CD4-positive, alpha-beta T cell (primary cell): ENCODE measurements at regions not wholly inside any gene's neighbourhood (a gene's known extent, or its start where the extent isn't known, plus 50 kb on each side); places are given as distances from the start of the nearest gene placed in this dataset.

Experiments
- ATAC-seq: fragments of 200-7000 bp; cut with Tn5 transposase; one replicate; pipeline ENCODE4 v1.10.0; 2022; ENCODE audit warnings: mild to moderate bottlenecking; ENCODE audit not compliant: poor library complexity
- CTCF ChIA-PET: fragments of 350-600 bp; sonication (Branson Sonifier 250); formaldehyde crosslinking; loops from one replicate; lab custom pipeline; 2021; ENCODE audit warnings: antibody characterized with exemption, inconsistent platforms; lab: Charles Lee
- POLR2A ChIA-PET: fragments of 350-600 bp; sonication (Branson Sonifier 250); formaldehyde crosslinking; loops from one replicate; lab custom pipeline; 2021; ENCODE audit warnings: antibody characterized with exemption, inconsistent platforms; lab: Charles Lee
- DNase-seq, 14 experiments: peaks; one replicate each; pipeline ENCODE4 v3.0.0-alpha.2; 2013 to 2020; ENCODE audit warnings: mixed read lengths in 2 of 14
- H3K27ac ChIP-seq, 2 donors: one replicate each; pipeline versions ENCODE4 v1.5.1 to v1.7.0; 2013; ENCODE audit warnings: low read length in 2 of 2, low read depth in 1 of 2, mild to moderate bottlenecking in 1 of 2
- H3K27me3 ChIP-seq, 2 experiments: 1 replicate in 1 of 2; 2 replicates in 1 of 2; pipeline versions ENCODE4 v1.6.1 to v1.7.0; 2013; ENCODE audit warnings: low read length in 2 of 2, control low read depth in 1 of 2, mild to moderate bottlenecking in 1 of 2, moderate library complexity in 1 of 2; ENCODE audit not compliant: insufficient read depth in 2 of 2, control insufficient read depth in 1 of 2
- H3K36me3 ChIP-seq: one replicate; pipeline ENCODE4 v1.6.1; 2013; ENCODE audit warnings: low read length, control low read depth; ENCODE audit not compliant: insufficient read depth
- H3K4me1 ChIP-seq: one replicate; pipeline ENCODE4 v1.6.1; 2013; ENCODE audit warnings: low read length, control low read depth; ENCODE audit not compliant: insufficient read depth
- H3K4me3 ChIP-seq: one replicate; pipeline ENCODE4 v1.5.1; 2013; ENCODE audit warnings: mild to moderate bottlenecking, low read length, moderate library complexity
- H3K9me3 ChIP-seq, 2 experiments: 1 replicate in 1 of 2; 2 replicates in 1 of 2; pipeline versions ENCODE4 v1.6.1 to v1.7.0; 2013; ENCODE audit warnings: low read length in 2 of 2, mild to moderate bottlenecking in 2 of 2, control low read depth in 1 of 2, moderate library complexity in 1 of 2; ENCODE audit not compliant: control insufficient read depth in 1 of 2, insufficient read depth in 1 of 2
- H3K27ac Mint-ChIP-seq: one replicate; pipeline ENCODE4 v1.8.0; 2020; ENCODE audit warnings: mixed read lengths
- H3K27me3 Mint-ChIP-seq: one replicate; pipeline ENCODE4 v1.8.0; 2021; ENCODE audit warnings: mixed read lengths
- H3K36me3 Mint-ChIP-seq: one replicate; pipeline ENCODE4 v1.8.0; 2021; ENCODE audit warnings: low read depth, mixed read lengths
- H3K4me1 Mint-ChIP-seq: one replicate; pipeline ENCODE4 v1.8.0; 2021; ENCODE audit warnings: low read depth, mixed read lengths
- H3K4me3 Mint-ChIP-seq: one replicate; pipeline ENCODE4 v1.8.0; 2020; ENCODE audit warnings: mild to moderate bottlenecking, mixed read lengths
- H3K9me3 Mint-ChIP-seq: one replicate; pipeline ENCODE4 v1.8.0; 2020; ENCODE audit warnings: mixed read lengths
- CTCF ChIP-seq: fragments of 200-600 bp; IDR thresholded peaks from one replicate; pipeline ENCODE4 v1.8.0; 2022; ENCODE audit warnings: antibody characterized with exemption, mild to moderate bottlenecking
- intact Hi-C, 2 experiments: fragments of 100-400 bp; cut with DNase I in 1 of 2; cut with micrococcal nuclease in 1 of 2; formaldehyde crosslinking; loops; one replicate each; pipeline versions ENCODE4 v1.15.1 to v1.9.0; 2023 to 2025; cut with DNase I, micrococcal nuclease

DNA sequence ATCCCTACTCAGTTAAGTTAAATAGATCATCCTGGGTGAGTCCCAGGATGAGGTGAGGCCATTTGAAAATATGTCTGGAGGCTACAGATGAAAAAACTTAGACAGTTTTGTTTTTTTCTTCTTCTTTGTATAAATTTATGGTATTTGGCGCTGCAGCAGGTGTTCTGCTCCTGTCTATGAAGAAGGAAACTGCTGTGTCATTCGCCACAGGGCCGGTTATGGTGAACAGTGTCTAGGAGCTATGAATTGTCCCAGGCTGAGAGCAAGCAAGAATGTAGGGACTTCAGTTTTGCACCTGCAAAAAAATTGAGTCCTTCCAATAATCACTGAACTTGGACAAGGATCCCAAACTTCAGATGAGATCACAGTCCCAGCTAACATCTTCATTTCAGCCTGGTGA lies 674.3 kb upstream of the RGS18 start:
- Histone ChIP-seq H3K27ac (no peak overlapping the region), H3K4me1 (no peaks in the 10 kb centered on the region), H3K36me3 (no peaks in the 10 kb centered on the region), H3K27me3 (no peaks in the 10 kb centered on the region), H3K9me3 (no peaks in the 10 kb centered on the region), H3K4me3 (no peak overlapping the region)
- no peak for TF ChIP-seq CTCF
- Mint-ChIP-seq H3K4me3 (no peak overlapping the region), H3K9me3 (peaks cover 7% of the 10 kb centered on the region), H3K36me3 (no peaks in the 10 kb centered on the region), H3K27ac (no peak overlapping the region), H3K4me1 (no peaks in the 10 kb centered on the region), H3K27me3 (no peaks in the 10 kb centered on the region)
- intact Hi-C loops: no loop called here
- no peak for ATAC-seq
- DNase-seq: no peak
- ChIA-PET POLR2A (no interaction called here), CTCF (no interaction called here)

- Mint-ChIP-seq H3K4me3 (no peak overlapping the region), H3K27me3 (no peaks in the 10 kb centered on the region), H3K27ac (no peak overlapping the region), H3K9me3 (peaks cover 15% of the 10 kb centered on the region), H3K4me1 (no peaks in the 10 kb centered on the region), H3K36me3 (no peaks in the 10 kb centered on the region)
- no peaks in the 10 kb centered on the region for H3K36me3 ChIP-seq
- H3K4me3 ChIP-seq: no peak overlapping the region
- intact Hi-C loops: no loop called here
- POLR2A ChIA-PET: no interaction called here
- no peak overlapping the region for H3K27ac ChIP-seq
- ATAC-seq (no peak), DNase-seq (no peak)
- CTCF ChIA-PET: no interaction called here
- H3K27me3 ChIP-seq: no peaks in the 10 kb centered on the region
- no peak for TF ChIP-seq CTCF
- no peaks in the 10 kb centered on the region for H3K4me1 ChIP-seq
- H3K9me3 ChIP-seq: peaks cover 0 to 3% of the 10 kb centered on the region in 2 experiments
These were observed 668.0 kb upstream of the RGS18 start for GRCh38 chr1:191490303-191490702.

DNA sequence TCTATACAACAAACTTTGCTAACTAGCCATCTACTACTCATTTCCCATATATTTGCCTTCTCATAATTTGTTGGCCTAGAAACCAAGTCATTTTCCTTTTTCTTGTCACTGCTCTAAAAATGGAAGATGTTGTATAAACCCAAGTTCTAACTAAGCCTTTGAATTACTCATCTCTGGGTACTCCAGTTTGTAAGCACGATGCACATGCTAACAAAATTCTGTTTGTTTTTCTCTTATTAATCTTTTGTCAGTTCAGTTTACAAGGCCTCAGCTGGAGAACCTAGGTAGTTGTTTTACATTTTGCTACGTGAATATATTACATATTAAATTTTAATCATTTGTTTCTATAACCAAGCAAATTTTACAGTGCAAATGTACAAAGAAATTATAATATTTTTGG lies 663.2 kb upstream of the RGS18 start:
- Histone ChIP-seq H3K9me3 (peaks cover 0 to 3% of the 10 kb centered on the region in 2 experiments), H3K4me3 (no peak overlapping the region), H3K27ac (no peak overlapping the region), H3K4me1 (no peaks in the 10 kb centered on the region), H3K27me3 (no peaks in the 10 kb centered on the region), H3K36me3 (no peaks in the 10 kb centered on the region)
- POLR2A ChIA-PET: no interaction called here
- no peak overlapping the region for H3K27ac Mint-ChIP-seq
- no peaks in the 10 kb centered on the region for H3K4me1 Mint-ChIP-seq
- peaks cover 10% of the 10 kb centered on the region for H3K9me3 Mint-ChIP-seq
- intact Hi-C loops: no loop called here
- no peak for TF ChIP-seq CTCF
- CTCF ChIA-PET: no interaction called here
- no peaks in the 10 kb centered on the region for H3K36me3 Mint-ChIP-seq
- ATAC-seq (no peak), DNase-seq (no peak)
- H3K4me3 Mint-ChIP-seq: no peak overlapping the region
- no peaks in the 10 kb centered on the region for H3K27me3 Mint-ChIP-seq
